Fibroblast of mammary gland (primary cell): ENCODE measurements at regions not wholly inside any gene's neighbourhood (a gene's known extent, or its start where the extent isn't known, plus 50 kb on each side); places are given as distances from the start of the nearest gene placed in this dataset.
"Not testable (repeated sequence)": the region's sequence is repeated elsewhere in the genome, so short reads cannot be mapped to it uniquely, and the experiment has no call there.

Source experiments
- DNase-seq: peaks from one replicate; pipeline ENCODE4 v3.0.0-alpha.2; 2010; ENCODE audit warnings: low read depth
- H3K4me3 ChIP-seq: 2 replicates; pipeline ENCODE4 v1.5.1; 2011; ENCODE audit warnings: low read depth, mild to moderate bottlenecking, low read length, moderate library complexity; ENCODE audit not compliant: control insufficient read depth
- CTCF ChIP-seq: conservative IDR thresholded peaks from 2 replicates; pipeline ENCODE4 v1.5.1; 2011; ENCODE audit warnings: low read depth, low read length, inconsistent platforms; ENCODE audit not compliant: control insufficient read depth, insufficient read depth

- TF ChIP-seq CTCF, result no peak
- H3K4me3 ChIP-seq, result no peak overlapping the region
- no peak for DNase-seq
Observed at GRCh38 chr22:22178355-22178965, 66.1 kb upstream of the VPREB1 start.

DNA sequence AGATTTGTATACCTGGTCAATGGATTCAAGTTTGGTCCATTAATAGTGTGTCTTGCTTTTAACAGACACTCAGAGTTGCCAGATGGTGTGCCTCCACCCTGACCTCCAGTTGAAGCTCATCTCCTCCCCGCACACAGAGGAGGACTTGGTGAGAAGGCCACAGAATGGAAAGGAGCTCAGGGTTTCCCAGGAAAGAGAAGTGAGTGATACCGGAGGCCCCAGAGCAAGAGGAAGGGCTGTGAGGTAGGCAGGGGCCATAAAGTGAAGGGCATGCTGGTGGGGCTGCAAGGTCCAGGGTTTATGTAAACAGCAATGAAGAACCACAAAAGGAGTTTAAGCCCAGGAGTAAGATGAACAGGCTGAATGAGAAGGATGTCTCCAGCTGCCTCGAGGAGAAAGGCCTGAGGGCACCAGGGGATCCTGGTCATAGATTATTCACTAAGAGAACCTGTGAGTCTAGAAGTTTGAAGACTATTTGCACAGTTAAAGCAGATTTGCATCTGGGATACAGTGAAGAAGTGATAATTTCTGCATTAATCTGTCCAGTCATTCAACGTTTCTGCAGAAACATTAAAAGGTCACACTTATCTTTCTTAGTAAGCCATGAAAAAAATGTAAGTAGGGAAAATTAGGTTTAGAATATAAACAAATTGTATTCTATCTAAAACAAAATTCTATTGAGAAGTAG lies 67.5 kb upstream of the VPREB1 start:
- DNase-seq, result no peak
- no peak overlapping the region for H3K4me3 ChIP-seq
- TF ChIP-seq CTCF, result no peak

GRCh38 chr22:22172896-22173628 lies 71.5 kb upstream of the VPREB1 start:
- H3K4me3 ChIP-seq, DNase-seq: not testable (repeated sequence)

- H3K4me3 ChIP-seq, result no peak overlapping the region
- DNase-seq, result peak; percentile 13
- peak; percentile 33 for TF ChIP-seq CTCF
Observed at GRCh38 chr22:22171357-22172218, 73.0 kb upstream of the VPREB1 start.

DNA sequence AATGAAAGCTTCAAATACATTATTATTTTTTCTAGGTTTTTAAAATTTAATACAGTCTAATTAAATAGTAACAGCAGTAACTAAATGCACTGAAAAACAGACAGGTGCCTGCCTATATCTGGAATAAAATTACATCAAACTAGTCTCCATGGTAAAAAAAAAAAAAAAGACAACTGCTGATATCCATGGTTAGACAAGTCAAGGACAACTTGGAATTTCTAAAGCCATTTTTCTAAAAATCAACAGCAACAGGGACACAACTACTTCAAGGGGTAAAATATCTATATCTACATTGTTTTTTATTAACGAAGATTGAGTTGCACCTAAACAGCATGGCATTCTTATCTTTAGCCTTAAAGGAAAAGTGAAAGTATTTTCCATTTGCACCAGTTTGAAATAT lies 74.7 kb upstream of the VPREB1 start:
- no peak overlapping the region for H3K4me3 ChIP-seq
- TF ChIP-seq CTCF, result no peak
- no peak for DNase-seq

DNA sequence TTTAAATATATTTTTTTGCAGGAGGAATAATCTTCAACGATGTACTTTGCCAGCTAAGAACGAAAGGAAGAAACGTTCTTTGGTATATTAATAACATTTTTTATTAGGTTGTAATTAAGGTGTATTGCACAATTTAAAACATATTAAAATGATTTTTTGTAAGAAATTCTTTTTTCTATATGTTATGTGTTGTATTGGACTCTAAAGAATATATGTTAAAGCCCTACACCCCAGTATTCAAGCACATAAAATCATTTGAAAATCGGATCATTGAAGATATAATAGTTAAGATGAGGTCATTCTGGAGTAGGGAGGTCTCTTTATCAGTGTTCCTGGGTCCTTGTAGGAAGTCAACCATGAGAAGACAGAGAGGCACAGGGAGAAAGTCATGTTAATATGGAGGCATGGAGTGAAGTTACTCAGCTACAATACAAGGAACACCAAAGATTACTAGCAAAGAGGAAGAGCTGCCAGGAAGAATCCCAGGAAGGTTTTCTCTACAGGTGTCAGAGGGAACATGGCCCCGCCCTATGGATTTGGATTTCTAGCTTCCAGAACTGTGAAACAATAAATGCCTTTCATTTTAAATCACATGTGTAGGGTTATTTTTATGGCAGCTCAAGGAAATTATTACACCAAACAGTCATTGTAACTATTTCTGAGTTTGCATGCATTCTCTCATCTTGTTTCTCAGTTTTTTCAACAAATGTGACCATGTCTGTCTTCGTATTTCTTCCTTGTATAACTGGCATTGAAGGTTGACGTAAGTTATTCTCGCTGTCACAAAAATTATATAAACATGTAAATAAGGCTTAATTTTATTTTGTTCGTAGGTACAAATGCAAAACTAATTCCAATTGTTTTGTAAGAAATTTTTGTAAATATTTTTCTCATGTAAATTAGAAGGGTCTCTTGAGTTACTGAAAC lies 75.4 kb upstream of the VPREB1 start:
- H3K4me3 ChIP-seq, result no peak overlapping the region
- DNase-seq, result no peak
- TF ChIP-seq CTCF, result no peak
